Fibroblast of peridontal ligament (primary cell): ENCODE measurements at regions not wholly inside any gene's neighbourhood (a gene's known extent, or its start where the extent isn't known, plus 50 kb on each side); places are given as distances from the start of the nearest gene placed in this dataset.

Experiments used
- DNase-seq: peaks from one replicate; pipeline ENCODE4 v3.0.0-alpha.2; 2010; ENCODE audit errors: extremely low read depth

DNA sequence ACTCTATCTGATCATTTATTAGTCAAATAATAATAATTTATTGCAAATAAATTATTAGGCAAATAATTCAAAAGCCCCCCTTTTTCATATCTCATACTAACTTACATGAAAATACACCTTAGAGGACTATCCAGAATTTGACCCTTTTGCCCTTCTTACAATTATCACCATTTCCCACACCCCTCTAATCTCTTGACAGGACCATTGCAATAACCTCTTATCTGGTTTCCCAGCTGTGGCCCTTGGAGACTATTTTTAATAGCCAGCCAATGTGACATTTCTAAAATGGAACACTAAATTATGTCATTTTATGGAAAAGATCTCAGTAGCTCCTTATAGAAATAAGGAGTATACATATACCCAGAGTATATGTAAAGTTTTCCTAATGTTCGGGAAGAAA is 588.4 kb upstream of the COX7C start:
- DNase-seq = no peak

DNA sequence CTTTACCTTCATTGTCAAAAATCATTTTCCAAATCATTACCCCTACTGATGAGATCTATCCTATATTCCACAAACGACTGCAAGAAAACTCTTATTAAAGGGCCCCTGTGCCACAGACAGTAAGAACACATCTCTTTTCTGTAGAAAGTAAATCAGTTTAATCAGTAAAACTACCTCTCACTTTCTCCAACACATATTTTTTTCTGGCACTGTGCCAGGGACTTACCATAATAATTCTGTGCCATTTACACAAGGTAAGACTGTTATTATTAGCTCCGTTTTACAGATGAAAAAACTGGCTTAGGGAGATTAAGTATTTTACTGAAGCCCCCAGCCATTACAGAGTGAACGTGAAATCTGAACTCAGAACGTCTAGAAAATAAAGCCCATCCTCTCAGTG is 587.0 kb upstream of the COX7C start:
- peak; percentile 0 for DNase-seq

DNA sequence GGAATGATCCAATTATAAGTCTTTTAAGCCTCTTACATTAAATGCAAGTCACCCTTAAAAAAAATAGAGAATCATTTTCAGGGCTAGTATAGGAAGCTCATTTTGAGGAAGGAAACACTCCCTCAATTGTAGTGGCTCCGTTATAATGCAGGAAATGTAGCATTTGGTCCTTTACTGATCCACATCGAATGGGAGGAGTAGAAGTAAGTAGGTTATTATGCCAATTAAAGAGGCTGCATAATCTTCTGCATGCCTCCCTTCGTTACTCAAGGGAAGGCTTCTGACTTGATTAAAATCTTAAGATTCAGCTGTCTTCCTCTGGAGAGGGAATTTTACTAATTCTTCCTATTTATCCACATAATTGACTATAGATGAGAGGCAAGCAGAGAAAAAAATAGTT is 579.2 kb upstream of the COX7C start:
- DNase-seq = no peak

DNA sequence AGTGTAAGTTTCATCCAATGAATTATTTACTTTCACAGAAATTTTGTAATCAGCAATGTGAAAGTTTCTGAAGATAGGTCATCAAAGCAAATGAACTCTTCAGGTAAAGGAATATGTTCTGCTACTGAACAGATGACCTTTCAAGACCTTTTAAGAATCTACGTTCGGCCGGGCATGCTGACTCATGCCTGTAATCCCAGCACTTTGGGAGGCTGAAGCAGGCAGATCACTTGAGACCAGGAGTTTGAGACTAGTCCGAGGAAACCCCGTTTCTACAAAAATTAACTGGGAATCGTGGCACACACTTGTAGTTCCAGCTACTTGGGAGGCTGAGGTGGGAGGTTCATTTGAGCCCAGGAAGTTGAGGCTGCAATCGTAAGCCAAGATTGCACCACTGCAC is 578.4 kb upstream of the COX7C start:
- DNase-seq = no peak

DNA sequence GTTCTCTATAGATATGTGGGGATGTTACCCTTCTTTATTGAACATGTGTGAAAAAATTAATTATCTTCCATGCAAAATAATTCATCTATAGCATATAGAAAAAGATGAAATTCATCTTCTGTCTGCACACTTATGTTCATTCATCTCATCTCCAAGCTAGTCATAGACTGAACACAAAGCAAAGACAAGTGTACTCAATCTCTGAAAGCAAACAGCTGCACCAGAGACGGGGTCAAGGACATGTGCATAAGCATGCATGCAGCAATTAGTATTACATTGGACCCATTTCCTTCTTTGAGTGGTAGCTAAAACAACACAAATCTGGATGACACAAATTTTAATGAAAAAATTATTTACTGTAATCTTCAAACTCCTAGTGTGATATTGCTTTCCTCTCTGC is 547.0 kb upstream of the COX7C start:
- no peak for DNase-seq

DNA sequence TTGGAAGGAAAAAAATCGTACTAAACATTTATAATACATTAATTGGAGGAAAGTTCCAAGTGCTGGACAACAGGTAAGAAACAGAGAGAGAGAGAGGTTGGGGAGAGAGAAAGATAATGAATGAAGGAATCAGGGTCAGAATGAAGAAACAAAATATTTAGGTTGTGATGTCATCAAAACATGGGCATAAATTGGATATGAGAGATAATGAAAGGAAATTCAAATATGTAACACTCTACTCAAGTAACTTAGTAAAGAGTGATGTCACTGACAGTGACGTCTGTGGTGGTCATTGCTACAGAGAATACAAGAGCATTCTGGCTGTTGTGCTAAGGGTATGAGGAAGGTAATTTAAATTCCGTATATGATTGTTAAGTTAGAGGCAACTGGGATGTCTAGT is 543.4 kb upstream of the COX7C start:
- no peak for DNase-seq

DNA sequence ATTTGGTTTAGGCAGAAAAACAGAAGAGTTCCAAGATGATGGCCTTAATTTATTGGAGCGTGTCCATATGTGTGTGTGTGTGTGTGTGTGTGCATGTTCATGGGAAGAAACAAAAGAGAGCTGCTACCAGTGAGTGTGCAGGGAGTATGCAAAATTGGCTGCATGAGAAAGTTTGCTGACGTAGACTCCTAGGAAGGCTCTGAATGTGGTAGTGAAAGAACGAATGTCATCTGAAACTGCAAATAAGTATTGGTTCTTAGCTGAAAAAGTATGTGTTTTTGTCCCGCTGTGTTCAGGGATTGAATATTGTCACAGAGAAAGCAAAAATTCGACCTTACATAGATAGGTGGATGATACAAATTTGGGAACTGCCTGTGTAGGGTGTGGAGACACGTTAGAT is 542.6 kb upstream of the COX7C start:
- no peak for DNase-seq

DNA sequence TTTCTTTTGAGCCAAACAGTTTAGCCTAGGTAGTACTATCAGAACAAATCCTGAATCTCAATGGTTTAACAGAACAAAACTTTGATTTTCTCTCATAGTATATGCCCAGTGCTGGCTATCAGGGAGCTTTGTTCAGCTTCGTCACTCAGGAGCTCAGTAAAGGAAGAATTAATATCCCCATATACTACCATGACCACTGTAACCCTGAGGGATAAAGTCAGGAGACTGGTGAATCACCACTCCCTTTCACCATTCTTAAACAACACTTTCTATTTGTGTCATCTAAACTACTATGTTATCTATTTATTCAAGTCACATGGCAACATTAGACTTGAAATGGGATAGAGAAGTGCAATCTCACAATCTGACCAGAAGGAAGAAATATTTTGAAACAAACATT is 522.6 kb upstream of the COX7C start:
- no peak for DNase-seq

DNA sequence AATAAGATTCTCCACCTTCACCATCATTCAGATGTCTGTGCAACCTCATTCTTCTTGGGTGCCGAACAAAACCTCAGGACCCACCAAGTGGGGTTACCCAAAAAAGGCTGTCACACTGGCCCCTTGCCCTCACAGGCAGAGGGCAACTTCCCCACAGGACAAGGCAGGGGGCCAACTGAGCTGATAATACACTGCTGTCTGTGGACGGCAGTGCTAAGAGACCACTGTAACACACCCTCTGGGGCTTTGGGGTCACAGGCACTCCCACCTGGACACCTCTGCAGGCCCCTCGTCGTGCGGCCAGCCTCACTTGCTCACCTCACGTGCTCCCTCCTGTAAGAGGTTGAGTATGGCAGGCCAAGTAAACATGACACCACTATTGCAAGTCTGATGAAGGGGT is 515.8 kb upstream of the COX7C start:
- DNase-seq = no peak

DNA sequence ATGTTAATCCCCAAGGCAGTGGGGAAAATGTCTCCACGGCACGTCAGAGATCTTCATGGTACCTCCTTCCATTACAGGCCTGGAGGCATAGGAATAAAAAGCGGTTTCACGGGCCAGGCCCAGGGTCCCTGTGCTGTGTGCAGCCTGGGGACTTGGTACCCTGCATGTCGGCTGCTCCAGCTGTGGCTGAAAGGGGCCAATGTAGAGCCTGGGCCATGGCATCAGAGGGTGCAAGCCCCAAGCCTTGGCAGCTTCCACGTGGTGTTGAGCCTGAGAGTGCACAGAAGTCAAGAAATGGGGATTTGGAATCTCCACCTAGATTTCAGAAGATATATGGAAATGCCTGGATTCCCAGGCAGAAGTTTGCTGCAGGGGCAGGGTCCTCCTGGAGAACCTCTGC is 508.9 kb upstream of the COX7C start:
- DNase-seq = no peak

DNA sequence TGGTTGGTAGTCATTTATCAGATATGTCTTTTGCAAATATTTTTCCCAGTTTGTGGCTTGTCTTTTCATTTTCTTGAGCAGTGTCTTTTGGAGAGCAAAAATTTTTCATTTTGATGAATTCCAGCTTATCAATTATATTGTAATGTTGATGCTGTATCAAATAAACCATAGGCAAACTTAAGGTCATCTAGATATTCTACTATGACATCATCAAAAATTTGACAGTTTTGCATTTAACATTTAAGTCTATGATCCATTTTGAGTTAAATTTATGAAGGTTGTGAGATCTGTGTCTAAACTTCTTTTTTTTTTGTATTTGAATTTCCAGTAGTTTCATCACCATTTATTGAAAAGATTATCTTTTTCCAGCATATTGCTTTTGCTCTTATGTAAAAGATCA is 505.5 kb upstream of the COX7C start:
- no peak for DNase-seq

DNA sequence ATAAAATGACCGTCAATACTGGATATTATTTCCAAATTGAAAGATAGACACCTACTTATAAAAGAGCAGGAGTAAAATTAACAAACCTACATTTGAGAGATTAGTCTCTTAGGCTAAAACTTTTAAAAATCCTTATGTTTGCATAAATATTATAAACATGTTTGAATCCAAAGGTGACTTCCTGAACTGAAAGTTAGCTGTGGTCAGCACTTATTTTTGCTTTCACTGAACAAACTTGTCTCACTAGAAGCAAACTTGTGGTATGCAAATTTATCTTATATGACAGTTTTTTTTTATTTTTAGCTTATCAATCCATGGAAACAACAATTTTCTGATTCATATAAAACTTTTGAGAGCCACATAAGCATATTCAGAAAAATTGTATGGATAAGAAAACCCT is 502.6 kb upstream of the COX7C start:
- no peak for DNase-seq

DNA sequence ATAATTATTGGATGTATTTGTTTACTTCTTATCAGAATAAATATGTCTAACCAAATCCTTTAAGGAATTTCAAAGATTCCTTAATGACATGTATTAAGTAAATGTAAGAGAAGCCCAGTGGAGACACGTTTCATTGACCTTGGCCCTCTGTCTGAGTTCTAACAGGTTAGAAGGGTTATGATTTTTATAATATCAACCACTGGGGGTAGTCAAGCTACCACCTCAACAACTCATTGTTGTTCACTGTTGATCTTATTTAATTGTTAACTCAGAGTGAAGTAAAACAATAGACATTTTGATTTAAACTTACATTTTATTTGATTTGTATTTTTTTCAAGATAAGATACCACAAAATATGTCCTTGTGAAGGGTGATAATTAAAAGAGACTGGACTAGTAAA is 499.2 kb upstream of the COX7C start:
- DNase-seq = no peak

DNA sequence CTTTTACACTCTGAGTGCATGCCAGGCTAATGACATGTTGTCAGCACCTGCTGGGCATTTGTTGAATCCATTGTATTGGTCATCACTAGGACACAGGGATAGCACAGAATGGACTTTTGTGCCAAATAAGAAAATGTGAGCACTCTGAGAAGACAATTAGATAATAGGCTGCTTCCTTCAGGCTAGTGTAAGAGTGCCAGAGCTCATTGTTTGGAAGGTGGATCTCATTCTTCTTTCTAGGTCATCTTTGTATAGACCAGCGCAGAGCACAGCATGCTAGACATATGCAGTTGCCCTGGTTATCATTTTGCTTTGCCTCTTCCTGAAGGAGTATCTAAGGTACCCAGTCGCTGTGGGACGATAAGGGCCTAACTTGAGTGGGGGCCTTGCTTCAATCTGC is 493.4 kb upstream of the COX7C start:
- DNase-seq = no peak

DNA sequence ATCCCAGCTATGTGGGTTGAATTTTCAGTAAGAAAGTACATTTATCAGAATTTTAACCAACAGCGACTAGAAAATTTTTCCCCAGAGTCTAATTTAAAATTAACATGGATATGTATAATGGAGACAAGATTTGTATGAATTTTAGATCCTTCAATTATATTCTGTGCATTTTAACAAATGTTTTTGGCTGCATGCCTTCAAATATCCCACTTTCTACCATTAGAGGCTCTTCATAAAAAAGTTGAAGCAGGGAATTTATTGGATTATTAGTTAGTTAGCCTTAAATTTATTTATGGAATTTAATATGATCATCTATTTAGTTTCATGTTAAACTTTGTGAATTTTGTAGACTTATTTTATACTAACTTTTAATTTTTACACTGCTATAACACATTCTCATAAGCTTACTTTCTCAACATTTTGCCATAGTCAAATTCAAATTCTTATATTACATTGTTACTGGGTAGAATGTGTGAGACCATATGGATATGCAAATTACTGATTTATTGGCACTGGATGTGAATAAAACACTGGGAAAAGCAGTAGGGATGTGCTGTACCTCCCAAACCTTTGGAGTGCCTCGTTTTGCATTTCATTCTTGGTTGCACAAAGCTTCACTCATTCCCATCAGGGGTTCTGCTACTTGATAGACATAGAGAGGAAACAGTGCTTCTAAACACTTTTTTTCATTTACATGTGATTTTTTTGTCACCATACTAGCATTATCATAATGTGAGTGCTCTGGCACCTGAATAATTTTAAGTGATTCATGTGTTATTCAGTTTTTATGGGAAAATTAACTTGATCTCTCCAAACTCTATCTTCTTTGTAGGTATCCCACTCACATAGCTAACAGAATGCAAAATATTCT is 491.8 kb upstream of the COX7C start:
- DNase-seq = no peak

DNA sequence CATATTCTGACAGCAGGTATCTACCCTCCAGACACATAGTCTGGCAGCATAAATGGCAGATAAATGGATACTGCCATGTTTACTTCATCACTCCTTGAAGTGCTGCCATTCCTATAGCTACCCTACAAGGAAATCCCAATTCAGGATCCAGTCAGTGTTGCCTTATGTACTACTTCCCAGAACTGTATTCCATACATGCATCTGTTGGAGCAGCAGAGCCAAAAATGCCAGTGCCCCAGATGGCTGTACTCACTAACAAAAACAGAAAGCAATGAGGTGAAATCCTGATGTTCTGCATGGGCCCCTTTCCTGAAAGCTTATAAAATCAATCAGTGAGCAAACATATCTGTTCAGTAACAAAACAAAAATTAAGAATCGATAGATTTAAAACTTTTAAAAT is 490.0 kb upstream of the COX7C start:
- no peak for DNase-seq

DNA sequence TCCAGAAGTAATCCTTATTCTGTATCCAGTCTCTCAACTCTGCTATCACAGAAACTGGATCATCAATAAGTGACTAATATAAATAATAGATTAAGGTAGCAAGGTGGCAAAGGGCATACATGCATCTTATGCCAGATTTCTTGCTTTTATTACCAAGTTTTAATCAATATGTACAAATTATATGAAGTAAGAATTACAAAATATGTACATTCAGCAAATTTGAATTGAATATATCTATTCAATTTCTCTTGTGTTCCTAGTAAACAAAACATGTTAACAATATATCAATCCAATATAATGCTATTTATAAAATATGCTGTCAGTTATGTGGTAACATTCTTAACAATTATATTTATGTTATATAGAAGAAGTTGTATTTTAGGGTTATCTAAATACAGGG is 488.7 kb upstream of the COX7C start:
- no peak for DNase-seq

DNA sequence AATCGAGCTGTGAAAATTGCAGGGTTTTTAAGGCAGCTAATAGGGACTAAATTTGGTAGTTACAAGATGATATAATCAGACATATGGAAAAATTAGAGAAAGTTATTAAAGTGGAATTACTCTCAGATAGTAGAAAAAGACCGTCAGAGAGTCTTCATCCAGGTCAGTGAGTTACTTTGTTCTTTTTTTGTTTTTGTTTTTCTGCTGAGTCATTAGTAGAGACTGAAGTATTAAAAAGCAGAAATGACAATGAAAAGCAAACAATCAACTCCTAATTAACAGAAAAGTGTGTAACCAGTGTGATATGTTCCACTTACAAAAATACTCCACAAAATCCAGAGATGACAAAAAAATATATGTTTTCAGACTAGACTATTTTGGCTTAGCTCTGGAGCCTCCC is 480.4 kb upstream of the COX7C start:
- DNase-seq = no peak

DNA sequence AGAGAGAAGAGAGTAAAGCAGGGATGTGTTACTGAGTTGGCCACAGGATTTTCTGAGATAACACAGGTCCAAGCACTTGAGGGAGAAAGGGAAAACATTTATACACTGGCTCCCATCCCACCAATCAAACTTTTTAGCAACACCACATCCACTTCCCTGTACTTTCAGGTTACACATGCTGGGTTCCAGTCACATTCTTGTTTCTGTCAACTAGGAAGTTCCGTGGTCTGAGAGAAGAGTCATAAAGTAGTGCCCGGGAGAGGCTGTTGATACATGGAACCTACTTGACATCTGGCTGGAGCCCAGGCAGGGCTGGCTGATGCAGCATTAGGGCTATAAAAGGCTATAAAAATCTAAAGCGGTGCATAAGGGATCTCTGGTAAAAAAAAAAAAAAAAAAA is 473.9 kb upstream of the COX7C start:
- no peak for DNase-seq

DNA sequence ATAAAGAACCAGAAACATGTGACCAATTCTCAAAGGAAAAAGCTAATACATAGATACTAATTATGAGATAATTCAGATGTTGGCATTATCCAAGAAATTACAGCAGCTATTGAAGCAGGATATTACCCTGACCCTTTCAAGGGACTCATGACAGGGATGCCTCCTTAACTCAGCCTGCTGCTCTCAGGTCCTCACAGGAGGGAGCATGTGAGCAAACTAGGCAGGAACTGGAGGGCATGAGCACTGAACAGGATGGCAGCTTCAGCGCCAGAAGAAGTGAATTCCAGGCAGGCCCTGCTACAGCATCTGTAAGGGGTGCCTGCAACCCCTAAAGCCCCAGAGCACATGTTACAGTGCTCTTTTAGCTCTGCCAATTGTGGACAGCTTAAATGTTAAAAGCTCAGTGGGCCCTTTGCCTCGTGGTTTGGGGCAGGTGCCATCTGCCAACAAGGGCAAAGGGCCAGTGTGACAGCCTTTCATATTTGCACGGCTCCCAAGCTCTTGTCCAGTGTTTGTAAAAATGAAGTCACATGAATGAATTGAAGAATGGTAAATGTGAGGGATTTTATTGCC is 464.7 kb upstream of the COX7C start:
- no peak for DNase-seq

DNA sequence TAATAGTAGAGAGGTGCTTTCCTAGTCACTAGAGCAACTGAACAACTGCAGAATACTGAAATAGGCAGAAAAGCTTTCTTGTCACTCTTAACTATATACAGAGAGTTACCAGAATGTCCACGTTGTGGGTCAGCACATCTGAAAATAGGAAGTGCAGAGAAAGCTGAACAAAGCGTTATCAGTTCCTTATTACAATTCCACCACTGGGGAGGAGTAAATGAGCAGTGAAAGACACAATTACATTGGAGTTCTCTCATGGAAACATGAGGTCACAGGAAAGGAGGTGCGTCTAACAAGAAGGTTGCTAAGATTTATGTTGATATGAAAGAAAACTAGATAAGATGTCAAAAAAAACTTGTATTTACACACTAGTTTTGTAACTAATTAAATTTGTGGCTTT is 461.9 kb upstream of the COX7C start:
- DNase-seq = no peak

DNA sequence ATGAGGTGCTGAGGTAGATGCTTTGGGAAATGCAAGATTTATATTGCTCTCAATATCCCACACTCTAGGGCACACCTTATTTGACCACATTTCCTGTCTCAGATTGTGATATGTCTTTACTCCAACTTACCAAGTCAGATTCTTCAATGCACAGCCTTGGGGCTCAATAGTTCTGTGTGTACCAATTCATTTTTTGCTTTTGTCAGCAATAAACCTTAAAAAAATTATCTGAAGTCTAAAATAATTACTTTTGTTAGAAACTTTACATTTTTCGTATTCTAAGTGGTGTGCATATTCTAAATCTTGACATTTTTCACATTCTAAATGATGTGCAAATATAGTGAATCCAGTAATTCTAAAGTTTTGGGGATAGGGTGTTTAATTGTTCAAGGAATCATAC is 447.5 kb upstream of the COX7C start:
- no peak for DNase-seq

DNA sequence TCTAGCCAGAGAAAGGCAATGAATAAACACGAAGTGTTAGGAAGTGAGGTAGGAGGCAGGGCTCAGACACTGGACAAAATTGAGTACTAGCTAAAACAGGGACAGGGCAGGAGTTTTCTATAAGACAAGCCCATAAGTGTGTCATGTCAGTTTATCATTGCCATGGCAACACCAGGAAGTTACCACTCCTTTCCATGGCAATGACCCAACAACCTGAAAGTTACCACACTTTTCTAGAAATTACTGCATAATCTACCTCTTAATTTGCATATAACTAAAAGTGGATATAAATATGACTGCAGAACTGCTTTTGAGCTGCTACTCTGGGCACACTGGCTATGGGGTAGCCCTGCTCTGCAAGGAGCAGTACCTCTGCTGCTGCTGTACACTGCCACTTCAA is 442.5 kb upstream of the COX7C start:
- DNase-seq = no peak

DNA sequence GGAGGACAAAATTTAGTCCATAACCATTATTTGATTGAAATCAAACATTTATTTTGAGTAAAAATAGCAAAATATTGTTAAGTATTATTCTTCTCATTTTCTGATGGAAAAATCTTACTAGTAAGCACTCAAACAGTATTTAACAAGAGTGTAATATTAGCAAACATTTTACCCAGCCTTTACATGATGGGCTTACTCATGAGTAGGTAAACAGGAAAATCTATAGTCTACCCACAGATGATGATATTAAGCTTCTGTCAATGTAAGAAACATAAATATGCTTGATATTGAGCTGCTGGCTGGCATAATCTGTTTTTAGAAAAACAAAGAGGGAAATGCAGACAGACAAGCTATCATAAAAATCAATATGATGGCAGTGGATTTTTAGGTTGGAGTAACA is 418.5 kb upstream of the COX7C start:
- DNase-seq = no peak
